ENCODE measurements at regions not wholly inside any gene's neighbourhood (a gene's known extent, or its start where the extent isn't known, plus 50 kb on each side); places are given as distances from the start of the nearest gene placed in this dataset.
"Not testable (repeated sequence)": the region's sequence is repeated elsewhere in the genome, so short reads cannot be mapped to it uniquely, and the experiment has no call there.

GRCh38 chr6:167405778-167406532 lies 81.1 kb downstream of the TTLL2 start (continued):
- no peak for TF ChIP-seq ZNF605 (CRISPR knock-in tag; IDR thresholded peaks at IDR 0.05)
- no peak for TF ChIP-seq ZNF335 (CRISPR knock-in tag; IDR thresholded peaks at IDR 0.05)
- TF ChIP-seq, protein P1, sequence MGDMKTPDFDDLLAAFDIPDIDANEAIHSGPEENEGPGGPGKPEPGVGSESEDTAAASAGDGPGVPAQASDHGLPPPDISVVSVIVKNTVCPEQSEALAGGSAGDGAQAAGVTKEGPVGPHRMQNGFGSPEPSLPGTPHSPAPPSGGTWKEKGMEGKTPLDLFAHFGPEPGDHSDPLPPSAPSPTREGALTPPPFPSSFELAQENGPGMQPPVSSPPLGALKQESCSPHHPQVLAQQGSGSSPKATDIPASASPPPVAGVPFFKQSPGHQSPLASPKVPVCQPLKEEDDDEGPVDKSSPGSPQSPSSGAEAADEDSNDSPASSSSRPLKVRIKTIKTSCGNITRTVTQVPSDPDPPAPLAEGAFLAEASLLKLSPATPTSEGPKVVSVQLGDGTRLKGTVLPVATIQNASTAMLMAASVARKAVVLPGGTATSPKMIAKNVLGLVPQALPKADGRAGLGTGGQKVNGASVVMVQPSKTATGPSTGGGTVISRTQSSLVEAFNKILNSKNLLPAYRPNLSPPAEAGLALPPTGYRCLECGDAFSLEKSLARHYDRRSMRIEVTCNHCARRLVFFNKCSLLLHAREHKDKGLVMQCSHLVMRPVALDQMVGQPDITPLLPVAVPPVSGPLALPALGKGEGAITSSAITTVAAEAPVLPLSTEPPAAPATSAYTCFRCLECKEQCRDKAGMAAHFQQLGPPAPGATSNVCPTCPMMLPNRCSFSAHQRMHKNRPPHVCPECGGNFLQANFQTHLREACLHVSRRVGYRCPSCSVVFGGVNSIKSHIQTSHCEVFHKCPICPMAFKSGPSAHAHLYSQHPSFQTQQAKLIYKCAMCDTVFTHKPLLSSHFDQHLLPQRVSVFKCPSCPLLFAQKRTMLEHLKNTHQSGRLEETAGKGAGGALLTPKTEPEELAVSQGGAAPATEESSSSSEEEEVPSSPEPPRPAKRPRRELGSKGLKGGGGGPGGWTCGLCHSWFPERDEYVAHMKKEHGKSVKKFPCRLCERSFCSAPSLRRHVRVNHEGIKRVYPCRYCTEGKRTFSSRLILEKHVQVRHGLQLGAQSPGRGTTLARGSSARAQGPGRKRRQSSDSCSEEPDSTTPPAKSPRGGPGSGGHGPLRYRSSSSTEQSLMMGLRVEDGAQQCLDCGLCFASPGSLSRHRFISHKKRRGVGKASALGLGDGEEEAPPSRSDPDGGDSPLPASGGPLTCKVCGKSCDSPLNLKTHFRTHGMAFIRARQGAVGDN (CRISPR knock-in tag; IDR thresholded peaks at IDR 0.05), result peak; percentile 27; the same call in 1 of the 2 replicates

- 72% methylated on average over 16 of the region's 16 CpGs for WGBS (ENCODE audit: low lambda C conversion rate)
- DNase-seq (ENCODE audit: low spot score), result not testable (repeated sequence)
- FAIRE-seq, result peak; percentile 56
Measured at GRCh38 chr6:167406533-167407238, 81.8 kb downstream of the TTLL2 start.

More at GRCh38 chr6:167406533-167407238, 81.8 kb downstream of the TTLL2 start:
- H4K20me1 ChIP-seq (ENCODE audit: insufficient read depth, low read length); CTCF ChIA-PET (ENCODE audit: low intra/inter-chr PET ratio, low total read pairs); in situ Hi-C loops (cut with HindIII; ENCODE audit: extremely low pct_ligation_motif_present, low pct_unique_long_range_greater_than_20kb); H3K9ac ChIP-seq (ENCODE audit: insufficient read depth, low read depth, low read length); H3K9me3 ChIP-seq (ENCODE audit: low read length); intact Hi-C loops (cut with micrococcal nuclease; ENCODE audit: unreplicated experiment); BruUV-seq (replicated peaks); H3K36me3 ChIP-seq (replicated peaks in 1 of 2; ENCODE audit: control insufficient read depth in 1 of 2, insufficient read depth in 2 of 2, low read length in 2 of 2); H2AFZ ChIP-seq (ENCODE audit: low read length); H3K79me2 ChIP-seq (ENCODE audit: insufficient read depth, low read length); POLR2A ChIA-PET; H3K4me3 ChIP-seq (replicated peaks in 1 of 3; ENCODE audit: insufficient read depth in 1 of 3, low read depth in 2 of 3, low read length in 3 of 3); H3K27ac ChIP-seq (ENCODE audit: extremely low read length, insufficient read depth, low read length); H3K4me2 ChIP-seq (ENCODE audit: low read depth, low read length); ATAC-seq: not testable (repeated sequence)
- H3K4me1 ChIP-seq (ENCODE audit: insufficient read depth, low read length), result peaks cover 81% of the 10 kb centered on the region
- H3K27me3 ChIP-seq (ENCODE audit: control insufficient read depth in 1 of 2, insufficient read depth in 2 of 2, low read length in 2 of 2), result peaks cover 18 to 56% of the 10 kb centered on the region in 2 experiments; a peak in 4 of 5 replicates
